ENCODE measurements at regions not wholly inside any gene's neighbourhood (a gene's known extent, or its start where the extent isn't known, plus 50 kb on each side); places are given as distances from the start of the nearest gene placed in this dataset.

- TF ChIP-seq RAD21 (IDR thresholded peaks at IDR 0.05; ENCODE audit: low read depth) = no peak
- no peak for TF ChIP-seq MAX (IDR thresholded peaks at IDR 0.05)
- no peak for TF ChIP-seq YY1 (IDR thresholded peaks at IDR 0.05; ENCODE audit: low read depth)
- no peak for TF ChIP-seq REST (IDR thresholded peaks at IDR 0.05; ENCODE audit: low read depth)
- TF ChIP-seq TAF1 (IDR thresholded peaks at IDR 0.05; ENCODE audit: low read depth) = no peak
- TF ChIP-seq EP300 (IDR thresholded peaks at IDR 0.05; ENCODE audit: borderline replicate concordance) = no peak
Observed at GRCh38 chr6:164133095-164133494, 718.6 kb downstream of the QKI start.
